ENCODE measurements at regions not wholly inside any gene's neighbourhood (a gene's known extent, or its start where the extent isn't known, plus 50 kb on each side); places are given as distances from the start of the nearest gene placed in this dataset.

GRCh38 chr6:143005816-143006215, 54.9 kb upstream of the AIG1 start:
- H3K9ac ChIP-seq = no peak overlapping the region
- H3K9me2 ChIP-seq = no peaks in the 10 kb centered on the region
- no peaks in the 10 kb centered on the region for H3K27me3 ChIP-seq (ENCODE audit: insufficient read depth)
- H3K9me3 ChIP-seq = no peaks in the 10 kb centered on the region
- H3K79me2 ChIP-seq (ENCODE audit: insufficient read depth) = no peaks in the 10 kb centered on the region
- POLR2A ChIA-PET = no interaction called here
- no peak overlapping the region for H3K27ac ChIP-seq (ENCODE audit: low read depth in 2 of 2, low read length in 1 of 2)
- CTCF ChIA-PET = no interaction called here
- 92% methylated on average over 4 of the region's 4 CpGs for WGBS (ENCODE audit: low lambda C conversion rate)
- H3K36me3 ChIP-seq (replicated peaks in 1 of 2; ENCODE audit: control insufficient read depth in 1 of 2, insufficient read depth in 2 of 2, low read length in 1 of 2) = no peaks in the 10 kb centered on the region
- no peak for TF ChIP-seq FOSL2 (IDR thresholded peaks at IDR 0.05; ENCODE audit: borderline replicate concordance, low read depth)
- TF ChIP-seq PBX3 (IDR thresholded peaks at IDR 0.05) = no peak
- TF ChIP-seq SIN3A (IDR thresholded peaks at IDR 0.05; ENCODE audit: borderline replicate concordance, low read depth, low read length) = no peak
- no peak for TF ChIP-seq RFX5 (IDR thresholded peaks at IDR 0.05; ENCODE audit: low read length)
- no peak for TF ChIP-seq GATA2 (CRISPR knock-in tag; IDR thresholded peaks at IDR 0.05)
- no peak for TF ChIP-seq EP300 (IDR thresholded peaks at IDR 0.05; ENCODE audit: borderline replicate concordance in 1 of 2, low read depth in 1 of 2, low read length in 1 of 2)
- TF ChIP-seq FOXM1 (IDR thresholded peaks at IDR 0.05; ENCODE audit: low read depth) = no peak
- no peak for TF ChIP-seq NRF1 (IDR thresholded peaks at IDR 0.05; ENCODE audit: low read depth, low read length)
- TF ChIP-seq JUND (IDR thresholded peaks at IDR 0.05) = no peak
- H3K4me2 ChIP-seq = no peak overlapping the region
- H4K20me1 ChIP-seq (ENCODE audit: insufficient read depth) = no peaks in the 10 kb centered on the region
- H3K4me3 ChIP-seq (ENCODE audit: low read depth in 2 of 2, low read length in 1 of 2) = no peak overlapping the region
- H3F3A ChIP-seq (replicated peaks; ENCODE audit: insufficient read depth) = peaks cover 4% of the 10 kb centered on the region
- no peak overlapping the region for H2AFZ ChIP-seq (ENCODE audit: low read depth)
- DNase-seq = no peak
- peaks cover 0 to 3% of the 10 kb centered on the region in 2 experiments; a peak in 2 of 4 replicates for H3K4me1 ChIP-seq (ENCODE audit: control insufficient read depth in 1 of 2, insufficient read depth in 2 of 2, low read depth in 1 of 2, low read length in 1 of 2)

GRCh38 chr6:143006787-143007186, 53.9 kb upstream of the AIG1 start:
- TF ChIP-seq MXI1 (IDR thresholded peaks at IDR 0.05; ENCODE audit: low read depth, low read length) (no peak), SMC3 (IDR thresholded peaks at IDR 0.05; ENCODE audit: low read depth, low read length) (no peak), YY1 (IDR thresholded peaks at IDR 0.05; ENCODE audit: low read depth) (no peak), RXRA (IDR thresholded peaks at IDR 0.05; ENCODE audit: borderline replicate concordance, low read depth) (no peak), TAF1 (IDR thresholded peaks at IDR 0.05; ENCODE audit: borderline replicate concordance, low read depth, low read length) (no peak), NFIC (IDR thresholded peaks at IDR 0.05; ENCODE audit: borderline replicate concordance) (no peak), RFX5 (IDR thresholded peaks at IDR 0.05; ENCODE audit: low read length) (no peak), MEF2A (IDR thresholded peaks at IDR 0.05; ENCODE audit: borderline replicate concordance, low read depth) (no peak), SIN3A (IDR thresholded peaks at IDR 0.05; ENCODE audit: borderline replicate concordance, low read depth, low read length) (no peak), ZBTB33 (IDR thresholded peaks at IDR 0.05; ENCODE audit: borderline replicate concordance, low read depth) (no peak), GABPA (IDR thresholded peaks at IDR 0.05; ENCODE audit: low read depth) (no peak)
- Histone ChIP-seq H3K9me2 (no peaks in the 10 kb centered on the region), H3K9ac (no peak overlapping the region), H4K20me1 (ENCODE audit: insufficient read depth) (no peaks in the 10 kb centered on the region), H3K79me2 (ENCODE audit: insufficient read depth) (no peaks in the 10 kb centered on the region), H3K4me1 (ENCODE audit: control insufficient read depth in 1 of 2, insufficient read depth in 2 of 2, low read depth in 1 of 2, low read length in 1 of 2) (peaks cover 0 to 3% of the 10 kb centered on the region in 2 experiments; a peak in 2 of 4 replicates), H3K4me2 (no peak overlapping the region), H3K27me3 (ENCODE audit: insufficient read depth) (no peaks in the 10 kb centered on the region), H3F3A (replicated peaks; ENCODE audit: insufficient read depth) (peaks cover 4% of the 10 kb centered on the region), H3K27ac (ENCODE audit: low read depth in 2 of 2, low read length in 1 of 2) (no peak overlapping the region), H2AFZ (ENCODE audit: low read depth) (no peak overlapping the region), H3K9me3 (no peaks in the 10 kb centered on the region), H3K4me3 (ENCODE audit: low read depth in 2 of 2, low read length in 1 of 2) (no peak overlapping the region), H3K36me3 (replicated peaks in 1 of 2; ENCODE audit: control insufficient read depth in 1 of 2, insufficient read depth in 2 of 2, low read length in 1 of 2) (no peaks in the 10 kb centered on the region)
- DNase-seq = no peak
- ChIA-PET POLR2A (no interaction called here), CTCF (no interaction called here)
- 81% methylated on average over 4 of the region's 4 CpGs for WGBS (ENCODE audit: low lambda C conversion rate)

Measured in SK-N-SH (cell line).